Activated T-cell treated with anti-CD3 and anti-CD28 coated beads, Interleukin-2, amount 50 U/mL, for 4 hours (primary cell): ENCODE measurements at regions not wholly inside any gene's neighbourhood (a gene's known extent, or its start where the extent isn't known, plus 50 kb on each side); places are given as distances from the start of the nearest gene placed in this dataset.
"Not testable (repeated sequence)": the region's sequence is repeated elsewhere in the genome, so short reads cannot be mapped to it uniquely, and the experiment has no call there.

ENCODE experiments used
- ATAC-seq, 2 donors: fragments of 200-7000 bp; cut with Tn5 transposase; one replicate each; pipeline ENCODE4 v1.10.0; 2021
- DNase-seq: peaks from one replicate; pipeline ENCODE4 v3.0.0-alpha.2; 2020
- H3K27me3 Mint-ChIP-seq: one replicate; pipeline ENCODE4 v1.8.0; 2021; ENCODE audit warnings: low read depth, mixed read lengths
- H3K36me3 Mint-ChIP-seq: one replicate; pipeline ENCODE4 v1.8.0; 2022; ENCODE audit warnings: mixed read lengths; ENCODE audit not compliant: insufficient read depth
- H3K4me1 Mint-ChIP-seq: one replicate; pipeline ENCODE4 v1.8.0; 2021; ENCODE audit warnings: low read depth, mixed read lengths
- H3K4me3 Mint-ChIP-seq: one replicate; pipeline ENCODE4 v1.8.0; 2021; ENCODE audit warnings: mild to moderate bottlenecking, moderate library complexity, mixed read lengths
- H3K9me3 Mint-ChIP-seq: one replicate; pipeline ENCODE4 v1.8.0; 2021; ENCODE audit warnings: mixed read lengths

GRCh38 chr1:80529546-80529945, 1271.2 kb upstream of the ADGRL2 start:
- Mint-ChIP-seq H3K27me3 (no peaks in the 10 kb centered on the region), H3K36me3 (no peaks in the 10 kb centered on the region), H3K4me3 (no peak overlapping the region), H3K9me3 (peaks cover 4% of the 10 kb centered on the region), H3K4me1 (no peaks in the 10 kb centered on the region)
- ATAC-seq (no peak), DNase-seq (no peak)

DNA sequence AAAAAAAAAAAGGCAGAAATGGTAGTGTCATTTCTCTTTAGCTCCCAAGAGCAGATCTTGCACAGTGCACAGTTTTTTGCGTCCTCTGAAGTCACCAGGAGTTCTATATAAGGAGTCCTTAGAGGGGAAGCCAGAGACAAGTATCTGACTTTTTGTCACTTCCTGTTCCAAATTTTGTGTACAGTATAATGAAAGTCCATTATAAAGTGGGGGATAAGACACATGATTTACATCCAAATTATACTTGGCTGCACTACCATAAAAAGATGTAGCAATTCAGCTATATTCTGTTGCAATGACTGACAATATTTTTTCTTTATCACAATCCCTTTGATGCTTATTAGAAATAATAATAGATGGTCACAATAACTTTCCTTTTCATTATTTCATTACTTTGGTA, 1276.9 kb upstream of the ADGRL2 start:
- ATAC-seq: no peak
- Mint-ChIP-seq H3K27me3 (no peaks in the 10 kb centered on the region), H3K4me3 (no peak overlapping the region), H3K4me1 (no peaks in the 10 kb centered on the region), H3K9me3 (peaks cover 4% of the 10 kb centered on the region), H3K36me3 (no peaks in the 10 kb centered on the region)
- DNase-seq: no peak

- H3K27me3 Mint-ChIP-seq, H3K36me3 Mint-ChIP-seq, DNase-seq, H3K4me3 Mint-ChIP-seq, H3K9me3 Mint-ChIP-seq, ATAC-seq, H3K4me1 Mint-ChIP-seq: not testable (repeated sequence)
These were observed 1277.7 kb upstream of the ADGRL2 start for GRCh38 chr1:80523071-80523470.

- Mint-ChIP-seq H3K36me3 (no peaks in the 10 kb centered on the region), H3K9me3 (peaks cover 14% of the 10 kb centered on the region), H3K27me3 (no peaks in the 10 kb centered on the region), H3K4me3 (no peak overlapping the region), H3K4me1 (no peaks in the 10 kb centered on the region)
- DNase-seq (no peak), ATAC-seq (no peak)
These were observed 1279.8 kb upstream of the ADGRL2 start for GRCh38 chr1:80520949-80521348.

DNA sequence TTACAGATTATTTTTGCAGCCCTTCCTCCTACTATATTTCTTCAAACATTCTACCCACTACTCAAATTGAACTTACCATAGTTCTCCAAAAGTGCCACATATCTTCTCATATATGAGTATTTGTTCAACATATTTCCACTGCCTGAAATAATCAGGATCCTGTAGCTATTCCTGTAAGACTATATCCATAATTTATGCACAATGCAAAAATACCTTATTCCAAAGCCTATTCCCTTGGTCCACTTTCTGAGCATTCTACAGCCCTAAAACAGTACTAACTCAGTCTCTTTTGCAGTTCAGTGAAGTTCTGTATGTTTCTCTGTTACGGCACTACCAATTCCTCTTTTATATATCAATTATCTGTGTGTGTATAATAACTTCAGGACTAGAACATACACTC, 1283.7 kb upstream of the ADGRL2 start:
- no peaks in the 10 kb centered on the region for H3K4me1 Mint-ChIP-seq
- H3K9me3 Mint-ChIP-seq: peaks cover 11% of the 10 kb centered on the region
- DNase-seq: no peak
- no peaks in the 10 kb centered on the region for H3K27me3 Mint-ChIP-seq
- H3K4me3 Mint-ChIP-seq: no peak overlapping the region
- no peaks in the 10 kb centered on the region for H3K36me3 Mint-ChIP-seq
- ATAC-seq: no peak

DNA sequence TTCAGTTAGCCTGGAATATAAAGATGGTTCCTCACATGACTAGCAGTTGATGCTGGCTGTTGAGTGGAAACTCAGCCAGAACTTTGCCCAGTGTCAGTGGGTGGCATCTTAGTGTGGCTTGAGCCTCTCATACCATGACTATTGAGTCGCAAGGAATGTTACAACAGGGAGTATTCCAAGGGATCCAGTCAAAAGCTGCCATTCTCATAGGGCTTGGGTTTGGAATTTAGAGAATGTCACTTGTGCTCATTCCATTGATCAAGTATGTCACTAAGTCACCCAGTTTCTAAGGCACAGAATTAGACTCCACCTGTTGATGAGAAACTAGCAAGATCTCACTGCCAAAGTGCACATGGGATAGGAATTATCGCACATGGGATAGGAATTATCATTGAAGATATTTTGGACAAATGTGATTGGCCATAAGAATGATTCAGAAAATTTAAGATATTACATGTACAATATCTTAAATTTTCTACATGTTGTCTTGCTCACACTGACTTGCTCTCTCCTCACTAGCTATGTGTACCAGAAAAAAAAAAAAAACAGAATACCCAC, 1290.7 kb upstream of the ADGRL2 start:
- Mint-ChIP-seq H3K9me3 (peaks cover 17% of the 10 kb centered on the region), H3K36me3 (no peaks in the 10 kb centered on the region), H3K4me1 (no peaks in the 10 kb centered on the region), H3K27me3 (no peaks in the 10 kb centered on the region), H3K4me3 (no peak overlapping the region)
- DNase-seq: no peak
- ATAC-seq: no peak

GRCh38 chr1:80506216-80506615, 1294.5 kb upstream of the ADGRL2 start:
- DNase-seq (no peak), ATAC-seq (no peak)
- Mint-ChIP-seq H3K4me1 (no peaks in the 10 kb centered on the region), H3K36me3 (no peaks in the 10 kb centered on the region), H3K4me3 (no peak overlapping the region), H3K9me3 (peaks cover 25% of the 10 kb centered on the region), H3K27me3 (no peaks in the 10 kb centered on the region)

DNA sequence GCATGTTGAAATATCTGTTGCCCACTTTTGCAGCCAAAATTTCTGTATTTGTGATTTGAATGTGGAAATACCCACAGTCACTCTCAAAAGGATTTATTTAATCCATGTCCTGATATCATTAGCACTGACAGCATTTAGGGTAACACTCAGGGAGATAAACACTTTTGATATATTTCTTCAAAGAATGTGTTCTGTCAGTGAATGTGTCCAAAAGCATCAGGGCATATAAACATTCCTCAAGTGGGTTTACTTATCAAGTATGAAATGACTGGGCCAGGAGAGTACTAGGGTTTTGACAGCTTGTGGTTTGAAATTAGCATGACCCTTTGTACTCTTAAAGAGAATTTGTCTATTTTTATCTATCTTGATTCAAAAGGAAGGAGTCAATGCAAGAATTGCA, 1302.1 kb upstream of the ADGRL2 start:
- no peaks in the 10 kb centered on the region for H3K4me1 Mint-ChIP-seq
- ATAC-seq: no peak
- peaks cover 10% of the 10 kb centered on the region for H3K9me3 Mint-ChIP-seq
- no peaks in the 10 kb centered on the region for H3K36me3 Mint-ChIP-seq
- no peaks in the 10 kb centered on the region for H3K27me3 Mint-ChIP-seq
- H3K4me3 Mint-ChIP-seq: no peak overlapping the region
- no peak for DNase-seq

DNA sequence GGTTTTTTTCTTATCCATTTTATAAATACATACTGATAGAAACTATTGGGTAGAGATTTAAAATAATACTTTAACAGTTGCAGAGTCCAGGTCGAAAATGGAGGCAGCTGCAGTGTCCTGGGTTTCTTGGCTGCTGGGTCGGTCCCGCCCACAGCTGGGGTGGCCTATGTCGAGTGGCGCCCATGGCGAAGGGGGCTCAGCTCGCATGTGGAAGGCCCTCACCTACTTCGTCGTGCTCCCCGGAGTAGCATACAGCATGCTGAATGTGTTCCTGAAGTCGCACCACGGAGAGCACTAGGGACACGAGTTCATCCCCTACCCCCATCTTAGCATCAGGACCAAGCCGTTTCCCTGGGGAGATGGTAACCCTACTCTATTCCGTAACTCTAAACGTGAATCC, 1304.9 kb upstream of the ADGRL2 start:
- Mint-ChIP-seq H3K36me3 (no peaks in the 10 kb centered on the region), H3K4me1 (no peaks in the 10 kb centered on the region), H3K4me3 (no peak overlapping the region), H3K9me3 (peaks cover 4% of the 10 kb centered on the region), H3K27me3 (no peaks in the 10 kb centered on the region)
- ATAC-seq: no peak
- no peak for DNase-seq

DNA sequence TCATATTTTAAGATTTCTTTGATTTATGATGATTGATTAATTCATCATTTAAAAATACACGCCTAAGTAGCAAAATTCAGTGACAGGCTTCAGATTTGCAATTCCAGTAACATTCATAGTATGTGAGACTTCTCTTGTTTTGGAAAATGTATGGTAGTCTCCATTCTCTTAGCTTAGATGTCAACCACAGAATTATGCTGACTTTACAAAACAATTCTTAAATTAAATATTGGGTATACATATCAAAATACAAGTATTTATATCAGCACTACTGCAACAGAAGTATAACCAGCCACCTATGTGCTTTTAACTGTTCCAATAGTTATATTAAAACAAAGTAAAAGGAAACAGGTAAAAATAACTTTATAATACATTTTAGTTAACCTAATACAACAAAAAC, 1328.6 kb upstream of the ADGRL2 start:
- DNase-seq (no peak), ATAC-seq (no peak)
- H3K36me3 Mint-ChIP-seq: no peaks in the 10 kb centered on the region
- H3K27me3 Mint-ChIP-seq: no peaks in the 10 kb centered on the region
- H3K4me1 Mint-ChIP-seq: no peaks in the 10 kb centered on the region
- H3K9me3 Mint-ChIP-seq: peaks cover 6% of the 10 kb centered on the region
- H3K4me3 Mint-ChIP-seq: no peak overlapping the region

- Mint-ChIP-seq H3K36me3 (no peaks in the 10 kb centered on the region), H3K4me1 (no peaks in the 10 kb centered on the region), H3K27me3 (no peaks in the 10 kb centered on the region), H3K4me3 (no peak overlapping the region), H3K9me3 (peaks cover 4% of the 10 kb centered on the region)
- no peak for ATAC-seq
- DNase-seq: no peak
These were observed 1332.4 kb upstream of the ADGRL2 start for GRCh38 chr1:80468356-80468755.

DNA sequence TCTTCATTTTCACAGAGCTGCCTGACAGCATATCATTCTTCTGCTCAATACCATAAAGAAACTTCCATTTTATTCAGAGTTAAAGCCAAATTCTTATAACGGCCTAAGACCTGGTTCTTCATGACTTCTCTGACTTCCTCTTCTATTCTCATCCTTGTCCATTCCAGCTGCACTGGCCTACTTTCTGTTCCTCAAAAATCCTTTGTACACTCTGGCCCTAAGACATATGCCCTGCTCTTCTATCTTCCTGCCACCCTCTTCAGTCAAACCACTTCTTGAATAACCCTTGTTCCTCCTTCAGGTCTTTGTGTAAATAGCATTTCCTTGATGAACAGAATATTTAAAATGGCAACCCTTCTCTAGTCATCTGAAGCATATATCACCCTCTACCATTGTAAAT, 1338.7 kb upstream of the ADGRL2 start:
- H3K27me3 Mint-ChIP-seq: no peaks in the 10 kb centered on the region
- no peaks in the 10 kb centered on the region for H3K36me3 Mint-ChIP-seq
- H3K4me1 Mint-ChIP-seq: no peaks in the 10 kb centered on the region
- H3K4me3 Mint-ChIP-seq: no peak overlapping the region
- peaks cover 9% of the 10 kb centered on the region for H3K9me3 Mint-ChIP-seq
- DNase-seq (no peak), ATAC-seq (no peak)

GRCh38 chr1:80457409-80457808, 1343.3 kb upstream of the ADGRL2 start:
- no peaks in the 10 kb centered on the region for H3K36me3 Mint-ChIP-seq
- H3K4me3 Mint-ChIP-seq: no peak overlapping the region
- DNase-seq: no peak
- H3K9me3 Mint-ChIP-seq: peaks cover 10% of the 10 kb centered on the region
- no peak for ATAC-seq
- no peaks in the 10 kb centered on the region for H3K27me3 Mint-ChIP-seq
- H3K4me1 Mint-ChIP-seq: no peaks in the 10 kb centered on the region

- no peak overlapping the region for H3K4me3 Mint-ChIP-seq
- H3K36me3 Mint-ChIP-seq: no peaks in the 10 kb centered on the region
- no peaks in the 10 kb centered on the region for H3K4me1 Mint-ChIP-seq
- peaks cover 9% of the 10 kb centered on the region for H3K9me3 Mint-ChIP-seq
- DNase-seq (no peak), ATAC-seq (no peak)
- no peaks in the 10 kb centered on the region for H3K27me3 Mint-ChIP-seq
These were observed 1347.0 kb upstream of the ADGRL2 start for GRCh38 chr1:80453775-80454174.

DNA sequence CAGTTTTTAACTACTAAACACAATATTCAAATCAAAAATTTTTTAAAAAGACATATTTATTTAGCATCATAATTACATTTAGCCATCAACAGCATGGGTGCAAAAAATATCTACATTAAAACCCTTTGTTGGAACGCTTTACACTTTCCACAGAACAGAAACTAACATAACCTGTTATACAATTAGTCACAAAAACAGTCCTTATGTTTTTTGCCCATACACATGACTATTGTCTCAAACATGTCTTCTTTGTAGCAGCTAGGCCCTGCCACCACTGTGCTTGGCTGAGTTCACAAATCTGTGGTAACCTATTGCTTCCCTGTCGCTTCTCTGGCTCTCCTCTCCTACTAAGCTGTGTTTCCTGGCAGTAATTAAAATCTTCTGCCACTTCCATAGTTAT, 1350.0 kb upstream of the ADGRL2 start:
- ATAC-seq (no peak), DNase-seq (no peak)
- H3K27me3 Mint-ChIP-seq: no peaks in the 10 kb centered on the region
- no peaks in the 10 kb centered on the region for H3K36me3 Mint-ChIP-seq
- no peaks in the 10 kb centered on the region for H3K4me1 Mint-ChIP-seq
- H3K9me3 Mint-ChIP-seq: peaks cover 9% of the 10 kb centered on the region
- H3K4me3 Mint-ChIP-seq: no peak overlapping the region

- no peaks in the 10 kb centered on the region for H3K4me1 Mint-ChIP-seq
- no peaks in the 10 kb centered on the region for H3K36me3 Mint-ChIP-seq
- peaks cover 5% of the 10 kb centered on the region for H3K9me3 Mint-ChIP-seq
- no peak for ATAC-seq
- no peak overlapping the region for H3K4me3 Mint-ChIP-seq
- H3K27me3 Mint-ChIP-seq: no peaks in the 10 kb centered on the region
- no peak for DNase-seq
These were observed 1352.7 kb upstream of the ADGRL2 start for GRCh38 chr1:80448081-80448480.
